Common myeloid progenitor, CD34-positive (primary cell): ENCODE measurements at regions not wholly inside any gene's neighbourhood (a gene's known extent, or its start where the extent isn't known, plus 50 kb on each side); places are given as distances from the start of the nearest gene placed in this dataset.

Experiments used
- CTCF ChIA-PET: fragments of 350-600 bp; sonication (Branson Sonifier 250); formaldehyde crosslinking; loops from one replicate; lab custom pipeline; 2021; ENCODE audit warnings: antibody characterized with exemption; lab: Charles Lee
- POLR2A ChIA-PET: fragments of 350-600 bp; sonication (Branson Sonifier 250); formaldehyde crosslinking; loops from one replicate; lab custom pipeline; 2021; ENCODE audit warnings: antibody characterized with exemption; lab: Charles Lee
- DNase-seq, 3 donors: peaks; one replicate each; pipeline versions ENCODE4 v3.0.0 to v3.0.0-alpha.2; 2013
- H3K27ac ChIP-seq, 2 experiments: 1 replicate in 1 of 2; 2 replicates in 1 of 2; pipeline ENCODE4 v1.7.0; 2013; ENCODE audit warnings: inconsistent platforms in 2 of 2, low read length in 2 of 2, mild to moderate bottlenecking in 2 of 2, low read depth in 1 of 2, moderate library complexity in 1 of 2; ENCODE audit not compliant: severe bottlenecking in 2 of 2, insufficient read depth in 1 of 2, poor library complexity in 1 of 2
- H3K27me3 ChIP-seq, 5 experiments: replicated peaks in 2 of 5; 1 replicate in 3 of 5; 2 replicates in 2 of 5; pipeline versions ENCODE4 v1.6.1 to v1.7.0; 2013; ENCODE audit warnings: low read length in 4 of 5, mild to moderate bottlenecking in 2 of 5, moderate library complexity in 2 of 5, inconsistent platforms in 1 of 5; ENCODE audit not compliant: insufficient read depth in 5 of 5, control insufficient read depth in 4 of 5
- H3K36me3 ChIP-seq, 4 experiments: 1 replicate in 2 of 4; 2 replicates in 2 of 4; pipeline versions ENCODE4 v1.6.1 to v1.7.0; 2013; ENCODE audit warnings: low read length in 3 of 4, control low read depth in 1 of 4, mild to moderate bottlenecking in 1 of 4; ENCODE audit not compliant: control insufficient read depth in 4 of 4, insufficient read depth in 4 of 4
- H3K4me1 ChIP-seq, 4 experiments: 1 replicate in 3 of 4; 2 replicates in 1 of 4; pipeline versions ENCODE4 v1.6.1 to v1.7.1; 2013; ENCODE audit warnings: low read length in 3 of 4, mild to moderate bottlenecking in 3 of 4, control low read depth in 1 of 4, inconsistent platforms in 1 of 4, moderate library complexity in 1 of 4; ENCODE audit not compliant: control insufficient read depth in 4 of 4, insufficient read depth in 4 of 4; ENCODE audit errors: control extremely low read depth in 1 of 4
- H3K4me3 ChIP-seq, 7 experiments: 1 replicate in 4 of 7; 2 replicates in 3 of 7; pipeline versions ENCODE4 v1.5.1 to v1.7.0; 2013; ENCODE audit warnings: mild to moderate bottlenecking in 7 of 7, low read length in 6 of 7, moderate library complexity in 6 of 7, inconsistent platforms in 2 of 7, low read depth in 2 of 7, control low read depth in 1 of 7; ENCODE audit not compliant: insufficient read depth in 4 of 7, control insufficient read depth in 1 of 7; ENCODE audit errors: extremely low read depth in 1 of 7
- H3K9me3 ChIP-seq, 5 experiments: 1 replicate in 4 of 5; 2 replicates in 1 of 5; pipeline versions ENCODE4 v1.6.1 to v1.7.1; 2013; ENCODE audit warnings: low read length in 4 of 5, mild to moderate bottlenecking in 2 of 5, inconsistent platforms in 1 of 5, low read depth in 1 of 5, moderate library complexity in 1 of 5; ENCODE audit not compliant: control insufficient read depth in 4 of 5, insufficient read depth in 2 of 5; ENCODE audit errors: control extremely low read depth in 1 of 5
- WGBS: methylation state at CpG from one replicate; pipeline ENCODE4 v1.1.5; 2013; ENCODE audit not compliant: insufficient coverage; 5-methylcytosine and 5-hydroxymethylcytosine counted together

GRCh38 chr2:220300806-220301205, 673.4 kb downstream of the SLC4A3 start:
- no peaks in the 10 kb centered on the region for H3K36me3 ChIP-seq
- ChIA-PET POLR2A (no interaction called here), CTCF (no interaction called here)
- no peaks in the 10 kb centered on the region for H3K4me1 ChIP-seq
- no peak for DNase-seq
- no peak overlapping the region for H3K4me3 ChIP-seq
- H3K27me3 ChIP-seq: no peaks in the 10 kb centered on the region
- no peak overlapping the region for H3K27ac ChIP-seq
- WGBS: 17% methylated on average over 2 of the region's 3 CpGs
- no peaks in the 10 kb centered on the region for H3K9me3 ChIP-seq

- Histone ChIP-seq H3K27me3 (no peaks in the 10 kb centered on the region), H3K27ac (no peak overlapping the region), H3K4me3 (no peak overlapping the region), H3K36me3 (no peaks in the 10 kb centered on the region), H3K4me1 (no peaks in the 10 kb centered on the region), H3K9me3 (no peaks in the 10 kb centered on the region)
- DNase-seq: no peak
- ChIA-PET POLR2A (no interaction called here), CTCF (no interaction called here)
- no CpG with 5 or more reads among the region's 1 CpG for WGBS
Measured at GRCh38 chr2:220302756-220303155, 675.3 kb downstream of the SLC4A3 start.

GRCh38 chr2:220309215-220309614, 681.8 kb downstream of the SLC4A3 start:
- Histone ChIP-seq H3K27ac (no peak overlapping the region), H3K27me3 (no peaks in the 10 kb centered on the region), H3K9me3 (no peaks in the 10 kb centered on the region), H3K4me1 (no peaks in the 10 kb centered on the region), H3K4me3 (no peak overlapping the region), H3K36me3 (no peaks in the 10 kb centered on the region)
- DNase-seq: no peak
- WGBS: 100% methylated on average over 1 of the region's 1 CpG
- CTCF ChIA-PET: no interaction called here
- POLR2A ChIA-PET: no interaction called here

- Histone ChIP-seq H3K9me3 (no peaks in the 10 kb centered on the region), H3K36me3 (no peaks in the 10 kb centered on the region), H3K27me3 (no peaks in the 10 kb centered on the region), H3K27ac (no peak overlapping the region), H3K4me3 (no peak overlapping the region), H3K4me1 (no peaks in the 10 kb centered on the region)
- ChIA-PET POLR2A (no interaction called here), CTCF (no interaction called here)
- WGBS: no CpG with 5 or more reads among the region's 1 CpG
- DNase-seq: no peak
Measured at GRCh38 chr2:220310451-220310861, 683.0 kb downstream of the SLC4A3 start.

- no CpG with 5 or more reads among the region's 4 CpGs for WGBS
- no peak for DNase-seq
- H3K27me3 ChIP-seq: no peaks in the 10 kb centered on the region
- no peak overlapping the region for H3K4me3 ChIP-seq
- H3K4me1 ChIP-seq: no peaks in the 10 kb centered on the region
- no peaks in the 10 kb centered on the region for H3K36me3 ChIP-seq
- ChIA-PET CTCF (no interaction called here), POLR2A (no interaction called here)
- H3K9me3 ChIP-seq: no peaks in the 10 kb centered on the region
- H3K27ac ChIP-seq: no peak overlapping the region
Measured at GRCh38 chr2:220315098-220315823, 687.8 kb downstream of the SLC4A3 start.

GRCh38 chr2:220318037-220318436, 690.6 kb downstream of the SLC4A3 start:
- POLR2A ChIA-PET: no interaction called here
- no peaks in the 10 kb centered on the region for H3K4me1 ChIP-seq
- no peak for DNase-seq
- H3K4me3 ChIP-seq: no peak overlapping the region
- no peaks in the 10 kb centered on the region for H3K27me3 ChIP-seq
- no peaks in the 10 kb centered on the region for H3K36me3 ChIP-seq
- no peaks in the 10 kb centered on the region for H3K9me3 ChIP-seq
- H3K27ac ChIP-seq: no peak overlapping the region
- no CpG with 5 or more reads among the region's 2 CpGs for WGBS
- CTCF ChIA-PET: no interaction called here

GRCh38 chr2:220318508-220318907, 691.1 kb downstream of the SLC4A3 start:
- no peak overlapping the region for H3K27ac ChIP-seq
- H3K27me3 ChIP-seq: no peaks in the 10 kb centered on the region
- H3K4me3 ChIP-seq: no peak overlapping the region
- H3K9me3 ChIP-seq: no peaks in the 10 kb centered on the region
- no peaks in the 10 kb centered on the region for H3K4me1 ChIP-seq
- no peak for DNase-seq
- no CpG with 5 or more reads among the region's 1 CpG for WGBS
- POLR2A ChIA-PET: no interaction called here
- no peaks in the 10 kb centered on the region for H3K36me3 ChIP-seq
- CTCF ChIA-PET: no interaction called here
